M059J (cell line): ENCODE measurements at regions not wholly inside any gene's neighbourhood (a gene's known extent, or its start where the extent isn't known, plus 50 kb on each side); places are given as distances from the start of the nearest gene placed in this dataset.
"Not testable (repeated sequence)": the region's sequence is repeated elsewhere in the genome, so short reads cannot be mapped to it uniquely, and the experiment has no call there.

Experiments used
- DNase-seq: peaks from one replicate; pipeline ENCODE4 v3.0.0-alpha.2; 2012; ENCODE audit warnings: low read depth

DNA sequence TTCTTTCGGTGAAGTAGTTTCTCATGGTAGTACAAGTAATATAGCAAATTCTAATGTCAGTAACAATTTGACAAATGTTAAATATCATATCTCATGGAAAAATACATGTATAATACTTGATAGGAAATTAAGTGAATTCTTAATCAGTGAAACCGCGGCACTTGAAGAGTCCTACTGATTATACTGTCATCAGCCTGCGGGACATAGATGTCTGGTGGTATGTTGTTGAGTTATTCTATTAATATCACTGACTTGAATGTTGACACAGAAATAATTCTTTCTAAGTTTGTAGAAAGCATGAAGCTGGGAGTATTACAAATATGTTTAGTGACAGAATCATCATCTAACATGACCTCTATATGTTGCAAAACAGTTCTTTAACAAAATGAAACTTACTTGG, 479.8 kb upstream of the IMPG1 start:
- no peak for DNase-seq

GRCh38 chr6:76533661-76534060, 461.2 kb upstream of the IMPG1 start:
- DNase-seq = no peak

GRCh38 chr6:76532647-76533046, 460.2 kb upstream of the IMPG1 start:
- DNase-seq = no peak

DNA sequence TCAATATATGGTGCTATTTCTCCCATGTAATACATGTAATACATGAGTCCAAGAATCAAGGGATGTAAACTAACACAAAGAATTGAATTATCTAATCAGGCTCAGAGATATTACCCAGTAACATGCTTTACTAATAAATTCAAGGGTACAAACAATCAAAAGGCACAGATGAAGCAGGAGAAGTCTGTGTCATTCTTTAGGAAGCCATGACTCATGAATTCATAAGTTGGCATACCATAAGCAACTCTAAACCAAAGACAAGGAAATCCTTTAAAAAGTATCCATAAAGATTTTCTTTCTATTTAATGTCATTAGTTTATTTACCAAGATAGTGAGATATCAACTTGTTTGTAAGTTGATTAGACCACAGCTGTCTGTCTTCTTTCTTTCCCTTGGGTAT, 446.0 kb upstream of the IMPG1 start:
- no peak for DNase-seq

GRCh38 chr6:76516924-76517323, 444.5 kb upstream of the IMPG1 start:
- DNase-seq = no peak

GRCh38 chr6:76510489-76510888, 438.0 kb upstream of the IMPG1 start:
- DNase-seq = no peak

GRCh38 chr6:76509397-76509796, 436.9 kb upstream of the IMPG1 start:
- DNase-seq = no peak

- no peak for DNase-seq
Measured at GRCh38 chr6:76506808-76507207, 434.3 kb upstream of the IMPG1 start.

- no peak for DNase-seq
Measured at GRCh38 chr6:76495909-76496308, 423.4 kb upstream of the IMPG1 start.

DNA sequence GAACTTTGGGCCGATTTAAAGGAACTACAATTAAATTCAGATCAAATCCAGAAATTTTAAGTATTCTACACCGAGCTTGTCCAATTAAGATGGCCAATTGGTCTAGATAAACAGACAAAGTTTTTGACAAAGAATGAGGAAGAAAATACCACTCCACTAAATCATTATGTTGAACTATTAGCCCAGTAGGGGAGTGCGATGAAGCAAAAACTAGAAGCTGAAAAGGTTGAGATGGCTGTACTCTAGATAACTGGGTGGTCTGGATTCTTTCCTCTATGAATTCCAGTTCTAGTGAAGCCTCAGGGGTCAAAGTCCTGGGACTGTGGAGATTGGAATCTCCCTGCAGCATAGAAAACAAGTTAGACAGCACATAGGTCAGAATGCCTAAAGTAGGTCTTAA, 418.9 kb upstream of the IMPG1 start:
- not testable (repeated sequence) for DNase-seq

GRCh38 chr6:76490456-76490855, 418.0 kb upstream of the IMPG1 start:
- DNase-seq = peak; percentile 7

- no peak for DNase-seq
Measured at GRCh38 chr6:76481101-76481500, 408.6 kb upstream of the IMPG1 start.

GRCh38 chr6:76472858-76473257, 400.4 kb upstream of the IMPG1 start:
- no peak for DNase-seq

- no peak for DNase-seq
Measured at GRCh38 chr6:76466286-76466685, 393.8 kb upstream of the IMPG1 start.

DNA sequence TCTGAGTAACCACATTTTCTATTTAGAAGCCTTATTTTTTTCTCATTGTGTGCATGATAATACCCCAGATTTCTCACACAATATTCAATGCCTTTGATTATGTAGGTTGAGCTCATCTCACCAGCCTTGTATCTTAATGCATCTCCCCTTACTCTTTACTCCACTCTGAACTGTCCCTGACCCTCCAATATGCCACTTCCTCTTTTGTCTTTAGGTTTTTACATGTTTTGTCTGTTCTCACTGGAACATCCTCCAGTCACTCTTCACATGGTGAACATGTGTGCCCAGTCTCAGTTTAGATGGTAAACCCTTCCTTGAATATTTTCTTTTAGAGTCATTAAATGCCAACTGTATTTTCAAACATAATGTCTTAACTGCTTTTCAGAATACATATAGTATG, 392.9 kb upstream of the IMPG1 start:
- no peak for DNase-seq

GRCh38 chr6:76453270-76453669, 380.8 kb upstream of the IMPG1 start:
- DNase-seq = no peak

DNA sequence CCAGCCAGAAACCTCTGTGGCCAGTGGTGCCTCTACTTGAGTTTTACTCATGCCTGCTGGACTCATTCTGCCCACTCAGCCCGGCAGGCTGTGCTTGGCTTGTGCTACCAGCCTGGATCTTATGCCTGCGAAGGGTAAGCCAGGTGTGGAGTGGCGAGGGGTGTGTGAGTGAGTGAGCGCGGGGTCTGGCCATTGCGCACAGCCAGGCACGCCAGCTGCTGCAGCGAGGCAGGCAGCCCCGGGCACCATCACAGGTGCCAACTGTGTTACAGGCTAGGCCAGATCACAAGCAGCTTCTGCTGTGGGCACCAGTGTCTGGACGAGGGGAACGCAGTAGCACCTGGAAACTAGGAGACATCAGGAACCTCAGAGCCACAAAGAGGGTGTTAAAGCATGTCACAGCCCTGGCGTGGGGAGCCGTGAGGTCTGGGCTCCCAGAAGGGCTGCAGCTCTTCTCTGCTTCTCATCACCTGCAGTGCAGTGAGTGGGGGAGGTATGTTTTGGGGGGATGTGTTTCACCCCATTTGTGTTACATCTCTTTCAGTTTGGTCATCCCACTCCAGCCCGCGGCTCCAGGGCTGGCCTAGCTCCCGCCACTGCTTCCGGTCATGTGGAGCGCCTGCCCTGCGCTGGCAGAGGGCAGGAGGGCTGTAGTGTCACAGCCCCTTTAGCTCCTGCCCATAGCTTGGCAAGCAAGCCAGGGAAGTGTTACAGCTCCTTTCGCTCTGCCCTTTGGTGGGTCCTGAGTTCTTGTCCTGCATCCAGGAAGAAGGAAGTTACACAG, 379.7 kb upstream of the IMPG1 start:
- no peak for DNase-seq

GRCh38 chr6:76448109-76448508, 375.6 kb upstream of the IMPG1 start:
- no peak for DNase-seq

- DNase-seq = no peak
Measured at GRCh38 chr6:76441875-76442274, 369.4 kb upstream of the IMPG1 start.

DNA sequence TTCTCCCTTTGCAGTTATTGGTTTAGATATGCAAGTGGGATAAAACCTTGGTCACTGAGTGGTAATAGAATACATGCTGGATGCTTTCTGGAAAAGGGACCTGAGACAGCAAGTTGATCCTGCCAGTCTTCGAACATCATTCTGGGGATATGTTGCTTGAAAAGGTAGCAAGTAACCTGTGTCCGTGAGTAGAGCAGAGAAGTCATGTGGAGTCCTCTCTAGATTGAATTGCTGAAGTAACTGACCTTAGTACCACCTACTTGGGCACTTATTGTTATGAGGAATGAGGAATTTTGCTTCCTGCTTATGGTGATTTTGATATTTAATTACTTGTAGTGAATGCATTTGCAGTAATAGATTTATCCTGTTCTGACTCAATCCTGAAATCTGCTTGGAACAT, 367.3 kb upstream of the IMPG1 start:
- DNase-seq = no peak

GRCh38 chr6:76438768-76439167, 366.3 kb upstream of the IMPG1 start:
- no peak for DNase-seq

DNA sequence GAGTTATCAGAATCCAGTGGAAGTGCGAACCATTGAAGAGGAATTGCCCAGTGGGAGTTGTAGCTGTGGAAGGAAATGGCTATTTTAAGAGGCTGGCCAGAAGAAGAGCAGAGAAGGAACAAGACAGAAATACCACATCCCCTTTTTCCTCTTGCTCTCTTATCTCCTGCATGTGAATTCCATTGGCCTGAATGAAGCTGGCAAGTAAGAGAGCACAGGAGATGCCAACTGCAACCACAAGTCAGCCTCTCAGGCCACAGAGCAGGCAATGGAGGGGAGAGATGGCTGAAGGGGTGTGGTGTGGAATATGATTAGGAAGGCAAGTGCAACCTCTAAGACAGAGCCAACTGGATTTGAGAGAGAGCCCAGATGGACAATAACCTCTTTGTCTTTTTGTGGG, 362.7 kb upstream of the IMPG1 start:
- peak; percentile 4 for DNase-seq

DNA sequence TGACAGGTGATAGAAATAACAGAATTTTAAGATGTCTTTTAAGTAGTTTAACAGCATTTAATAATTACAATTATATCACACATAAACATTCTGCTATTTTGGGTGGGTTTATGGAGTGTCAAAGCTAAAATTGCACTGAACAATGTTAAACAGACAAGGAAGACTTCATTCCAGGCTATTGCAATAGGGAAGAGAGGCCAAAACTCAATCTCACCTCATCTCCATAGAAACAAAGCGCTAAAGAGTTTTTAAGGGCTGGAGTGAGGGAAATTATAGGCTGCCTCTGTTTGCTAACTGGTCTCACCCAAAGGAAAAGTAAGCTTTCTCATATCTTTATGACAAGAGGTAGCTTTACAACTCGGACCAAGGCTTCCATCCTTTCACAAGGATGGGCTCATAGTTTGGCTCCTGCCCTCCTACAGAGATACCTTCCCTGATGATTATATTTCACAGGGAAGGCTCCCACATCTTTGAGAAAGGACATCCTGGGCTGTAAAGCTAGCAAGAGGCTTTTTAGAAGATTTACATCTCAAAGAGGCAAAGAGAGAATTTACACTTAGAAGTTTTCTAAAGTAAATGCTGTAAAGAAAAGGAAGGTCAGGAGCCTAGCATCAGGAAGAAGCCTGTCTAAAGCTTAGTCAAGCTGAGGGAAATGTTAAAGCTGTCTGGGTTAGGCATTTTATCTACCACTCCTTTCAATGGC, 350.2 kb upstream of the IMPG1 start:
- DNase-seq = no peak

GRCh38 chr6:76420094-76420493, 347.6 kb upstream of the IMPG1 start:
- DNase-seq = no peak
